ENCODE measurements at regions not wholly inside any gene's neighbourhood (a gene's known extent, or its start where the extent isn't known, plus 50 kb on each side); places are given as distances from the start of the nearest gene placed in this dataset.
A peak's percentile ranks its signal among the peaks of the same experiment; 100 is the strongest.

GRCh38 chr3:182501856-182502255 is 291.4 kb upstream of the ATP11B start:
- TF ChIP-seq POLR2AphosphoS5 (IDR thresholded peaks at IDR 0.05; ENCODE audit: borderline replicate concordance, low read depth, low read length) (peak; percentile 35; the same call in 1 of the 2 replicates), EZH2 (IDR thresholded peaks at IDR 0.05) (no peak), FOXP2 (optimal IDR thresholded peaks at IDR 0.05; ENCODE audit: control extremely low read depth, extremely low read length, insufficient read depth) (peak; percentile 92)
